SKM-1 (cell line): ENCODE measurements at regions not wholly inside any gene's neighbourhood (a gene's known extent, or its start where the extent isn't known, plus 50 kb on each side); places are given as distances from the start of the nearest gene placed in this dataset.
"Not testable (repeated sequence)": the region's sequence is repeated elsewhere in the genome, so short reads cannot be mapped to it uniquely, and the experiment has no call there.

ENCODE experiments used
- DNase-seq: peaks from one replicate; lab custom pipeline; 2025; ENCODE audit not compliant: unreplicated experiment; lab: John Stamatoyannopoulos, UW

DNA sequence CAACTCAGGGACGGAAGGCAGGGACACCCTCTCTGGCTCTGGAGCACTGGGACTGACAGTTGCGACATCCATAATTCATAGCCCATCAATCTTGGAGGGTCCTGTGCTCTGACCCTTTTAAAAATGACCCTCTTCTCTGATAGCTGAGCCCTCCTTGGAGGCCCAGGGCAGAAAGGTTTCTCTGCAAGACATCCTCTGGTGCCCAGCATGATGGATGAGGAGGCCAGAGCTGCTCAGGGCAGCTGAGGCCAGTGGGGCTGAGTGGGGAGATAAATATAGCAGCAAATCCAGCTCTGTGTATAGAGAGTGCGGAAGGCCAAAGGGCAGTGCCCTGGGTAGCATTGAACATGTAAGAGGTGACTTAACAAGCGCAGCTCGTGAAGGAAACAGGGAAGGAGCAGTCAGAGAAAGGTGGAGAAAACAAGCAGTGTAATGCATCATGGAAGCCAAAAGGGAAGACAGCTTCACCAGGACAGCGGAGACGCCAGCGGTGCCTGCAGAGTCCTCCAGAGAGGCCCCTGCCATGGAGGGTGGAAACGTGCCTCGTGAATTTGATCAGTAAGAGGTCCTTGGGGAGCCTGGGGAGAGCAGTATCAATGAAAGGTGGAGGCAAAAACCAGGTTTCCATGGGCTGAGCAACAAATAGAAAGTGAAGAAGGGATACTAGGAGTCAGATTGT lies 50.4 kb upstream of the FMOD start:
- no peak for DNase-seq

DNA sequence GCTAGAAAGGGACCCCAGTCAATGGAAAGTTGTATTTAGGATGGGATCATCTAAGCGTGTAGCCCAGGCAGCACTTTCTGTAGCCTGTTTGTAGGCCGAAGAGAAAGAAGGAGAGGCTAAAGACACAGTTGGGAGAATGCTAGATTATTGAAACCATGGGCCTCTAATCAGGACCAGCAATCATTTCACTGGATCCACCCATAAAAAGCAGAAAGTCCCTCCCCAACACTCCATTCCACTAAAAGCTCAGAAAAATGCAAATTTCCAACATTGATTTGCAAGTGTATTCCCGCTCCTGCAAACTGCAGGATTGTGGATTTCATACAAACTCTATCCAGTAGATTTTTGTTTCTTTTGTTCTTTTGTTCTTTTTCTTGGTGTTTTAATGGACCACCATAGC lies 51.2 kb upstream of the FMOD start:
- no peak for DNase-seq

DNA sequence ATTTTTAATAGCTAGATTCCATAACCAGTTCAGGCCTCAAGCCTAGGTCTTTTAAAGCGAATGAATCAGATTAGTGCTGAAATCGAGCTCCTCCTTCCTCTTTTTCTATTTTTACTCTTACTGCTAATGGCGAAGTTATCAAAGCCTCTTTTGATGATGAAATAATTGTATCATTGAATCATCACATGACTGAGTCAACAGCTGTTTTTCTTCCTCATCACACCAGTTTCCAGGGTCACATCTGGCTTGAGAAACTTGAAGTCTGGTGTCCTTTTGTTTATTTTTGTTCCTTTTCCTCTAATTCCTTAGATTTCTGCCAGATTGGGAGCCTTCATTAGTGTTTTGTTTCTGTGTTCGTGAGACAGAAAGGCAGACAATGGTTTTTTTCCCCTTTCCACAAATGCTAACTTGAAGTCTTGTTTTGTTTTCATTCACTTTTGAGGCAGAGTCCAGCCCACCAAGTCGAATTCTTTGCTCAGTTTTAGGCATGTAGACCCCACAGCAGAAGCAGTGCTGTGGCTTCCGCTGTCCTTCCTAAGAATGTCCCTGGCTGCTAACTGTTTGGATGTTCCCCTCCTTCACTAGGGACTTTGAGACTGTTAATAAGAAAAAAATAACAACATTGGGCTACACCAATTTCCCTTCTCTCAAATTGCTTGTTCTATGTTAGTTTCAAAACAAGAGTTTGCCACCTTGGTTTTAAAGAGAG lies 51.9 kb upstream of the FMOD start:
- DNase-seq = peak; percentile 88

DNA sequence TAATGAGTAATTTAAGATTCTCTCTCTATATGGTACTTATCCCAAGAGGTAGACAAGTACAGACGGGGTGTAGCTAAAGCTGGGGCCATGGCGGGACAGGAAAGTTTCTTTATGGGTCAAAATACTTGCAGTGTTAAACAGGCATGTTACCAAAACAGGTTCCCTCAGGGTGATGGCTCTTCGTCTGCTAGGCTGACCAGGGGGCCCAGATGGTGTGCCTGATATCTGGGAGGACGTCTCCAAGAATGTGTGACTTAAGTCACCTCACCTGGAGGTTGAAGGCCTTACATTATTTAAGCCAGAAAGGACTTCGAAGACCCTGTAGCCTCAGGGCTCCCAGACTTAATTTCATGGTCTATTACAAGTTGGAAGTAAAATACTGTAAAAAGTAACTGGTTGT lies 52.7 kb upstream of the FMOD start:
- DNase-seq = no peak

DNA sequence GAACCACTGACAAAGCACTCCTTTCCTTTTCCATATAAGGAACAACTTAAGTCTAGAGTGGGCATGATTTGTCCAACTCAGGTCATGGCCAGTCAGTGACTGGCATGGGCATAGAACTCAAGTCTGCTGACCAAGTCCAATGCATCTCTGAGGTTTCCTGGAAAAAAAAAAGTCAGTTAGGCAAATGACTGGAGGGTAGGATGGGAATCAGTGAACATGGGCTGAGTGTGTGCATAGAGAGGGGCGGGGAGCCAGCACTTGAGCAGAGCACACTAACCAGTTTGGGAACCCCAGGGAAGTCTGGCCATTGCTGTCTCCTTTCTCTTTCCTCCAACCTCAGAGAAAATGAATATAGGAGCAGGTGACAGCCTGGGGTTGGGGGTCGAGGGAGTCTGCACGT lies 53.6 kb upstream of the FMOD start:
- no peak for DNase-seq

DNA sequence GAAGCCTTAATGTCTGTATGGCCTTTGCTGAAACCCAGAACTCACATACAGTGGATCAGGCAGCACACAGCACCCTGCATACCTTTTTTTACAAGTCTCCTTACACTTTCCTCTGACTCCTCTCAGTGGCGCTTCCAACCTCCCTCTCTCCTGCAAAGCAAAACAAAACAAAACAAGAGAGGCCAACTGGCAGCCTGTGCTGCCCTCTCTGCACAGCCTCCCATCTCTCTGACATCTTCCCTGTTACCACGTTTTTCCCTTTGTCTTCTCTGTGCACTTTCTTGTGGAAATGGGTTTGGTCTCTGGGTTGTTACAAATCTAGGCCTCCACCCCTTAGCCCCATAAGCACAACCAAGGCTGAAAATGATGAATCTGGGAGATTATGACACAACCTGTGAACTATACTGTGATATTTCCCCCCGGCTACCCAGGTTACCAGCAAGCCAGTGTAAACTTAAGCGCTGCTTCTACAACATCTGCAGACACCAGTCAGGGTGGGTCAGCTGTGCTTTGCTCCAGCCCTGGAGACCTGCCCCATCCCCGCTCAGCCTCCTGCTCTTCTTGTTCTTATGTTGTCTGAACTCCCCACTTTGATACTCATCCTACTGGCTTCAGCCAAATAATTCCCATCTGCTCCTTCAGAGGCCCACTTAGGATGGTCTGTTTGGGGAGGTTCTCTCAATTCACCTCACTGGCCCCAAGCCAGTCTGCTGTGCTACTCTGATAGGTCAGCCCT lies 54.9 kb upstream of the FMOD start:
- DNase-seq = no peak

DNA sequence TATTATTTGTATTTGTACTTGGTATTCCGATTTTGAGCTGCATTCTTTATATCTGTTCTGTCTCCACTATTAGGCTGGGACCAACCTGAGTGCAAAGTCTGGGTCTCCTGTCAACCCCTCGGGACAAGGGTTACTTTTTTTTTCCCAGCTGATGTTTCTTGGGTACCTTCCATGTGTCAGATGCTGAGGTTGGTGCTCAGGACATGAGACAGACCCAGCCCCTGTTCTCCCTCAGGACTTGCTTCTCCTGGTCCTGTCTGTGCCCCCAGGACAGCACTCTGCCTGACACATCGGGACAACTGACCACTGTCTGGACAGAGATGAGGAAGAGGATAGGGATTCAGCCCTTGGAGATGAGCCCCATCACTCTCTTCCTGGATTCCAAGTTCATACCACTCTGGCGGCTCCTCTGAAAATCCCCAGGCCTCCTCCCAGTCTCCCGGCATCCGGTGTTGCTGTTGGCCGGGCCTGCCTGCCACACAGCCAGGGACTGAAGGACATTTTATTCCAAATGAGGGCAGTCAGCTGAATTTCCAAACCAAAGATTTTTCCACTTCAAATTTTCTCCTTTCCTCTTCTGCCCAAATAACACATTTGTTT lies 55.6 kb upstream of the FMOD start:
- DNase-seq = no peak

DNA sequence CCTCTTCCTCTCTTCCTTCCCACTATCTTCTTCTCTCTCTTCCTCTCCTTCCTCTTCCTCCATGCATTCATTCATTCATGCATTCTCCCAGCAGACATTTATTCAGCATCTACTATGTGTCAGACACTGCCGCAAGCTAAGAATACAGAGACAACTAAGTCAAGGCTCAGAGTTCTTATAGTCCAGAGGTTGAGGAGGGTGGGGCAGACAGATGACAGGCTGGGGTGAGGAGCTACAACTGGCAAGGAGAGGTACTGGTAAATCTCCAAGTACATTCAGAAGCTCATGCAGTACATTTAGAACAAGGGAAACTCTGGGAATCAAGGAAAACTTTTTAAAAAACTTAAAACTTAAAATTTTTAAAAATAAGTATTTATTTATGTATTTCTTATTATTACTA lies 56.4 kb upstream of the FMOD start:
- no peak for DNase-seq

DNA sequence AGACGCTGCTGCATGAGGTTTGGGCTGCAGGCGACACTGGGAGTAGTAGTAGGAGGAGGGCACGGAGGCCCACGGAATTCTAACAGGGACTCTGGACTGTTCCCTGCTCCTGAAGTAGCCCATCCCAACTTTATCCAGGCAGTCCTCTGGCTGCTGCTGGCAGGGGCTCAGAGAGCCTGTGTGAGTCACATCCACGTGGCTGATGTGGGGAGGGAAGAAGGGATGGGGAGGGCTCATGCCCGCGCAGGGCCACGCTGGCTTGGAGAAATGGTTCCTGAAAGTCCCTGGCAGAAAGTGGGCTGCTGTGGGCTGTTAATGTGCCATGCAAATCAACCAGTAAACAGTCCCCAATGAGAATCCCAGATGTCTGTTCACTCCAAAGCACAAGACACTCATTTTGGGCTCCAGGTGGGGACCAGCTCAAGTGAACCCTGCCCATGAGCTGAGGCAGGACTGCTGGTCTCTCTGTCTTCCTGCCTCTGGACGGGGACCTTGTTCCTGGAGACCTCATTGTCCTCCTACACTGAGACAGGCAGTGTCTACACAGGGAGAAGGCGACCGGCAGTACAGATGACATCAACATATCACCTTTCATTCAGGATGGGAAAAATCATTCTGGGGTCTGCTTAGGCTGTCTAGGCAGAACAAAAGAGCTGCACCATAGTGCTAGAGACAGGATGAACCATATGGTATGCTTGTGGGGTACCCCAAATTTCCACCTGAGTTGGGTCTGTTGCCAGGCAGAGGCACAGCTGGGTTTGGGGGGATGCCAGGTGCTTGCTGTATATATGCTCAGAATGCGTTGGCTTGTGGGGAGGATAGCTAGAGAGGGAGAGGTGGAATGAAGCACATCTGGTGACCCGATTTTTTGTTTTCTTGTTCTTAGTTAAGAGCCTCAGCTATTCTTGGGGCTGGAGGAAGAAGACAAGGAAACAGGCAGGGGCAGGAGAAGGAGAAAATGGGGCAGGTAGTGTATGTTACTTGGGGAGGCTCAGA lies 57.9 kb upstream of the FMOD start:
- DNase-seq = no peak

DNA sequence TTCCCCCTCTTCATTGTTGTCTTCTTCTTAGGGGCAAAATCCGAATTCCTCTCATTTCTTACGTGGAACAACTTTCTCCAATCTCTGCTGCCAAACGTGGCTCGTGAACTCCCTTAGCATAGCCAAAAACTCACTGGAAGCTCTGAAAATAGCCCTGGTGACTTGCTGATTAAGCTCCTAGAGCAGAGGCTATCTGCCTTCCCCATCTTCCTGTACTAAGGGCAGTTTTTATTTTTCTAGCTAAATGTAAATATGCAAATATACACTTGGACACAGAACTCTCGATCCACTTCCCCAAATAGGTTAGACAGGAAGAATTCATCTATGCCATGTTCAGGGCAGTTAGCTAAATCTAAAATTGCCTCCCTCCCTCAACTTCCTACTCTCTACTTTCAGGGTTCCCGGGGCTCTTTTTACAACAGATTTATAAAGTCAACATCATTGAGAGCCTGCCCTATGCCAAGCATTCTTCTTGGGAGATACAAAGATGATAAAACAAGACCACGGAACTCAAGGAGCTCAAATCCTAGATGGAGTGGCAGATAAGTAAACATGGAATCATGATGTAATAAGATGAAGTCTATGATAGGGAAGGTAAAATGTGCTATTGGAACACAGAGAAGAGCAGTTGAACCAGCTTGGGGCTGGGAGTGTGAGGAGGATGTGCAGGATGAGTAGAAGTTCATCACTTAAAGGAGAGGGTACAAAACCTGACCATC lies 59.4 kb upstream of the FMOD start:
- no peak for DNase-seq

DNA sequence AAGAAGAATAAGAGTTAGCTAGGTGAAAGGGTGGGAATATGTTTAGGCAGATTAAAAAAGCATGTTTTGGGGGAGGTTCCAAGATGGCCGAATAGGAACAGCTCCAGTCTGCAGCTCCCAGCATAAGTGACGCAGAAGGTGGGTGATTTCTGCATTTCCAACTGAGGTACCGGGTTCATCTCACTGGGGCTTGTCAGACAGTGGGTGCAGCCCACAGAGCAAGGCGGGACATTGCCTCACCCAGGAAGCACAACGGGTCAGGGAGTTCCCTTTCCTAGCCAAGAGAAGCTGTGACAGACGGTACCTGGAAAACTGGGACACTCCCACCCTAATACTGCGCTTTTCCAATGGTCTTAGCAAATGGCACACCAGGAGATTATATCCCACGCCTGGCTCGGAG lies 60.5 kb upstream of the FMOD start:
- not testable (repeated sequence) for DNase-seq

DNA sequence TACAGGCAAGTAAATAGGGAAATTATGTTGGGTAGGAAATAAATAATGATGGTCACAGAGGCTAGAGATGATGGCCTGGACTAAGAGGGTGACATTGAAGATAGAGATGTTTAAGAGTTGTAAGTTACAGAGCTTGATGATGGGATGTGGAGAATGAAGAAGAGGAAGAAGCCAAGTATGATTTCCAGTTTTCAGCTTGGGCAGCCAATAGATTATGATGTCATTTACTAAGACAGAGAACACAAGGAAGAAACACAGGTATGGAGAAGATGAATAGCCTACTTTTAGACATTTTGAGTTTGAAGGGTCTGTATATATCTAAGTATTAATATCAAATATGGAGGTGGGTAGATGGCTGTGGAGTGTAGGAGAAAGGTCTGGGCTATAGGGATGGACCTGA lies 56.0 kb upstream of the PRELP start:
- no peak for DNase-seq

DNA sequence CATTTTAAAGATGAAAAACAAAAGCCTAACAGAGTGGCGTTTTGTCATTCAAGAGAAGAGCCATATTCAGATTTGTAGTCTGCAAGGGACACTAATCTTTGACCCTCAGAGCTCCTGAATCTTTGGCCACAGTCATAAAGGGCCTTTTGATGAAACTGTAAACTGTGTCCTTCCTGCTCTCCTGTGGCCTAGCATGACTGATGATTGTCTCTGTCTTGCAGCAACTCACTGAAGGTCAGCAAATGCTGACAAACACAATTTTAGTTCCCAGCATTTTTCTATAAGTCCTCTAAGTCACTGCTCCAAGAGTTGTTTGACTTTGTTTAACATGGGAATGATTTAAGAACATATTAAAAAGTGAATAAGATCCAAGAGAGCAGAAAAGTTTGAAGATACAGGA lies 55.3 kb upstream of the PRELP start:
- no peak for DNase-seq

DNA sequence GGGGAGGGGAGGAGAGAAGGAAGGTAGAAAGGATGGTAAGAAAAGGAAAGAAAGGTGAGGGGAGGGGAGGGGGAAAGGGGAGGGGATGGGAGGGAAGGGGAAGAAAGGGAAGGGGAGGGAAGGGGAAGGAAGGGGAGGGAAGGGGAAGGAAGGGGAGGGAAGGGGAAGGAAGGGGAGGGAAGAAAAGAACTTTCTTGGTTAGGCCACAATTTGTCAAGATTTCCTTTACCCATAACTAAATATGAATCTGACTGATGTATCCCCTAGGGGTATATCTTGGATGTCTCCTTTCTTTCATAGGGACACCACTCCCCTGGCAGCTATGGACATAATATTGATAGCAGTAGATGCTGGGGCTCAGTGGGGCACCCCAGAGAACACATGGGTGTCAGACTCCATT lies 54.4 kb upstream of the PRELP start:
- no peak for DNase-seq

DNA sequence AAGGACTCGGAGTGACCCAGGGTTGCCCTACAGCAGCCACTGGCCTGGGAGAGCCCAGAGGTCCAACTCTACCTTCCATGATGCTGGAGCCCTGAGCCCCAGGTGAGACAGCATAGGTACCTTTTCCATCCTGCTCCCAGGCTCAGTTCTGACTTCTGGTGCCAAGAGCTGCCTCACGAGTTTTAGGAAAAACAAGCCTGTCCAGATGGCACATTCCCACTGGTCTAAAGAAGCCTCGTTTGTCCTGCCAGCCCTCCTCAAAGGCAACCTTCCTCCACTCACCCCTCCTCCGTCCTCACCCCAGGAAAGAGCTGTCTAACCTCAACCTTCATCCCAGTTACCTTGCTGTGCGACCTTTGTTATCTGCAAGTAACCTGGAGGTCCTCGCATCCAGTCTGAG lies 53.5 kb upstream of the PRELP start:
- no peak for DNase-seq

DNA sequence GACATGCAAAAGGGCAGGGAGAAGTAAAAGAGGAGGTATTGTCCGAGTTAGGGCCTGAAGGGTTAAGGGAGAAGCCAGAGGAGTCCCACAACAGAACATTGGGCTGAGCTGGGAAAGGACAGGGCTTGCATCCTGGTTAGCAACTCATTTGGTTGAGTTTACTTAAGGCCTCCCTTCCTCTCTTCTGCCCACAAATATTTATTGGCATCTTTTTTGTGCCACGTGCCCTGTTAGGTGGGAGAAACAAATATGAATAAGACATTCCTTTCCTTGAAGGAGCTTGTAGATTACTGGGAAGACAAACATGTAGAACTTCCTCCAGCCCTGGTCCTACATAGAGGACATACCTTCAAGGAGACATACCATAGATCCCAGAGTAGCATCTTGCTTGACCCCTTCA lies 53.0 kb upstream of the PRELP start:
- no peak for DNase-seq

DNA sequence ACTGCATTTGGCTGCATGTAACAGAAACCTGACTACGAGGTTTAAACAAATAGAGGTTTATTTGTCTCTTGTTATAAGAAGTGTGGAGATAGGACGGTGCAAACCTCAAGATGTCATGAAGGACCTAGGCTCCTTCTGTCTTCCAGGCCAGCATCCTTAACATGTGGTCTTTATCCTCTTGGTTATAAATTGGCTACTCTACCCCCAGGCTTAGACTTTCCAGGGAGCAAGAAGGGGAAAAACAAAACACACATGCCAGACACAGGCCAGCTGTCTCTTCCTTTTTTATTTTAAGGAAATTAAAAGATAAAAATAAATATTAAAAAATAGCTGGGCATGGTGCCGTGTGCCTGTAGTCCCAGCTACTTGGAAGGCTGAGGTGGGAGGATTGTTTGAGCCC lies 51.3 kb upstream of the PRELP start:
- DNase-seq = no peak

DNA sequence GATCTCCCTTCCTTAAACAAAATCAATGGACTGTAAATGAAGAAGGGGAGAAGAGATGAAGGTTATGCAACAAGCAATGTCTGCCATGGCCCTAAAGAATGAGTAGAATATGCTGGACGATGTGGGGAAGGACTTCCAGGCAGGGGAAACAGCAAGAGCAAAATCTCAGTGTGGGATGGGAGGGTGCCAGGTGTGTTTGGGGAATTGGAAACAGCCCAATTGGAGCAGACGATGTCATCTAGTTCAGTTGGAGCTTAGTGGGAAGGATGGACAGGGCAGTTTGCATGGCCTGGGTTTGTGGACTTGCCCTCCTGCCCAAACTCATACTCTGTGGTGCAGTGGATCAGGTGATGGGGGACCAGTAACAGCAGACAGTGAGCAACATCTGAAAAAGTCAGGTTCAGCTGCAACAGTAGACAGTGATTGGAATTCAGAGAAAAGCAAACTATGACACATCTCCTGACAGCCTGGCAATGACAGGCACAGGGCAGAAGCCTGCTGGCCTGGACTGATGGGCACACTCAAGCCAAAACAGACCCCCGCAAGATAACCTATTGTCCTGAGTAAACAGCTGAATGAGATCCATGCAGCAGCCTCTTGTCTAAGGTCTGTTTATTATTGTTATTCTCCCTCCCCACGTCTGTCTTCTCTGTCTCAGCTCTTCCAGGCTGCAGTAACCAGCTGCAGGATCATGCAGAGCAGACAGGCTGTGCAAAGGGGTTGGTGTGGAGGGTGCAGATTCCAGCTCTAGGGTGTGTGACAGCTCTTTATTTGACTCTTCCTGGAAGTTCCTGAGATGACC lies 50.5 kb upstream of the PRELP start:
- no peak for DNase-seq

DNA sequence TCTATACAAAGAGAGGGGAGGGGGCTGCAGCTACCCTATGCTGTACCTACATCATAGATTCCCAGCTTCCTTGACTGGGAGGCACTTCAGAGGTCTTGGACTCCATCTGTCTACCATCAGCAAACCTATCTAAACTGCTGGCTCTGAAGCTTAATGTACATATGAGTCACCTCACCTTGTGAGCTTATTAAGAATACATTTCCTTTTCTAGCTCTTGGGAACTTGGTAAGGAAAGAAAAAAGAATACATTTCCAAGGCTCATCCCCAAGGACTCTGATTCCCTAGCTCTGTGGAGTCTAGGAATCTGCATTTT lies 50.0 kb upstream of the PRELP start:
- no peak for DNase-seq
